Mucosa of descending colon (tissue), 3 donors: ENCODE measurements at regions not wholly inside any gene's neighbourhood (a gene's known extent, or its start where the extent isn't known, plus 50 kb on each side); places are given as distances from the start of the nearest gene placed in this dataset.

Experiments used
- ATAC-seq: fragments of 200-7000 bp; cut with Tn5 transposase; one replicate; pipeline ENCODE4 v1.9.1; 2020; ENCODE audit warnings: mild to moderate bottlenecking, moderate library complexity
- DNase-seq, 3 donors: peaks; one replicate each; pipeline ENCODE4 v3.0.0-alpha.2; 2020
- H3K36me3 ChIP-seq: fragments of 200-600 bp; one replicate; pipeline ENCODE4 v1.8.0; 2021; ENCODE audit warnings: low read depth, mild to moderate bottlenecking
- H3K4me1 ChIP-seq: fragments of 200-600 bp; one replicate; pipeline ENCODE4 v1.8.0; 2021; ENCODE audit warnings: low read depth, mild to moderate bottlenecking
- H3K4me3 ChIP-seq: fragments of 200-600 bp; one replicate; pipeline ENCODE4 v1.8.0; 2021; ENCODE audit warnings: mild to moderate bottlenecking
- H3K9me3 ChIP-seq: fragments of 200-600 bp; one replicate; pipeline ENCODE4 v1.8.0; 2021; ENCODE audit warnings: mild to moderate bottlenecking
- intact Hi-C, 2 donors: fragments of 100-400 bp; cut with DNase I in 1 of 2; cut with micrococcal nuclease in 1 of 2; formaldehyde crosslinking; loops; one replicate each; pipeline versions ENCODE4 v1.11.0 to v1.11.1; 2022; cut with DNase I, micrococcal nuclease
- TF ChIP-seq, protein P1 (sequence below): fragments of 200-600 bp; IDR thresholded peaks from one replicate; pipeline ENCODE4 v1.8.0; 2022; ENCODE audit warnings: antibody characterized with exemption, mild to moderate bottlenecking
- donor health status: DM: no; HTN: no; CAD: no; lungs with moderate emphysema.
- donor health status: DM: no; HTN: no; CAD: no.
- donor health status: DM: no; HTN: yes; CAD: no.

DNA sequence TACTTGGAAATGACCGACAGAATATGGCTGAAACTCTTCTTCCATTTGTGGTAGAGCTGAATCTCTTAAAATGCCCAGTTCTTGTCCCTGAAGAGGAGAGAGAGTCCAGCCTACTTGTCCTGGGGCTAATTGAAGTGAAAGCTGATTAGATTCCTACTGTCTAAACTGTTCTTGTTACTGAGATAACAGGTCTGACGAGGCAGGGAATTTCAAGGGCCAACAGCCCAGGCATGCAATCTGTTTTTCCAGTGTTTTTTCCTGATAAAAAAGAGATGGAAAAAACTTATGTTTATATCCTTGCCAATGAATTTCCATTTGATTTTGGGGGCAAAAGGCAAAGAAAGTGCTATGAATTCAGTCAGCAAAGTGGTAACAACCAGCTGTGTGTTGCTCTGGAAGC, 195.5 kb downstream of the ETS1 start:
- no peaks in the 10 kb centered on the region for H3K9me3 ChIP-seq
- H3K4me1 ChIP-seq = no peaks in the 10 kb centered on the region
- ATAC-seq (no peak), DNase-seq (no peak)
- TF ChIP-seq, protein P1, sequence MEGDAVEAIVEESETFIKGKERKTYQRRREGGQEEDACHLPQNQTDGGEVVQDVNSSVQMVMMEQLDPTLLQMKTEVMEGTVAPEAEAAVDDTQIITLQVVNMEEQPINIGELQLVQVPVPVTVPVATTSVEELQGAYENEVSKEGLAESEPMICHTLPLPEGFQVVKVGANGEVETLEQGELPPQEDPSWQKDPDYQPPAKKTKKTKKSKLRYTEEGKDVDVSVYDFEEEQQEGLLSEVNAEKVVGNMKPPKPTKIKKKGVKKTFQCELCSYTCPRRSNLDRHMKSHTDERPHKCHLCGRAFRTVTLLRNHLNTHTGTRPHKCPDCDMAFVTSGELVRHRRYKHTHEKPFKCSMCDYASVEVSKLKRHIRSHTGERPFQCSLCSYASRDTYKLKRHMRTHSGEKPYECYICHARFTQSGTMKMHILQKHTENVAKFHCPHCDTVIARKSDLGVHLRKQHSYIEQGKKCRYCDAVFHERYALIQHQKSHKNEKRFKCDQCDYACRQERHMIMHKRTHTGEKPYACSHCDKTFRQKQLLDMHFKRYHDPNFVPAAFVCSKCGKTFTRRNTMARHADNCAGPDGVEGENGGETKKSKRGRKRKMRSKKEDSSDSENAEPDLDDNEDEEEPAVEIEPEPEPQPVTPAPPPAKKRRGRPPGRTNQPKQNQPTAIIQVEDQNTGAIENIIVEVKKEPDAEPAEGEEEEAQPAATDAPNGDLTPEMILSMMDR = no peak
- H3K4me3 ChIP-seq = no peak overlapping the region
- intact Hi-C loops = no loop called here
- H3K36me3 ChIP-seq = no peaks in the 10 kb centered on the region

GRCh38 chr11:128390246-128390645, 197.1 kb downstream of the ETS1 start:
- TF ChIP-seq, protein P1 = no peak
- H3K4me3 ChIP-seq = no peak overlapping the region
- ATAC-seq = no peak
- H3K9me3 ChIP-seq = no peaks in the 10 kb centered on the region
- no peaks in the 10 kb centered on the region for H3K36me3 ChIP-seq
- H3K4me1 ChIP-seq = no peaks in the 10 kb centered on the region
- DNase-seq = no peak
- intact Hi-C loops = no loop called here

DNA sequence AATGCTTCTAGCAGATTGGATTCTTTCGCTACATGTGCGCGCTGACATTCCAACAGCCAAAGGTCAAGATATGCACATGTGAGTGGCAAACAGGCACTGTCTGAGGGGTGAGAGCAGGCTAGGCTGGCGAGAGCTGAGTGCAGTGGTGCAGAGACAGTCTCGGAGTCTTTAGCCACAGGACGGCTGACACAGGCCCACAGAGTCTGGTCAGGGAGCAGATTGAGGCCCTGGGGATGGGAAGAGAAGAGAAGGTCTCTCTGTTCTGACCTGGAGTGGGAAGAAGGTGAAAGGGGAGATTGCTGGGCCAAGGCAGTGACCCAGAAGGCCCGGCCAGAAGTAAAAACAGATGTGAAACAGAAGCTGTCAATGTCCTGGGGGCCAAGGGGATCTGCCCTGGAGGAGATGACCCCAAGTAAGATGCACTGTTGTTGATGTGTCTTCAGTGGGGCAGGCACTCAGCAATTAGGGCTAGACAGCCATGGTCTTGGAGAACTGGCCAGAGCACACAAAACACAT, 197.8 kb downstream of the ETS1 start:
- Histone ChIP-seq H3K9me3 (no peaks in the 10 kb centered on the region), H3K4me3 (no peak overlapping the region), H3K4me1 (no peaks in the 10 kb centered on the region), H3K36me3 (no peaks in the 10 kb centered on the region)
- no peak for ATAC-seq
- intact Hi-C loops = no loop called here
- TF ChIP-seq, protein P1 = no peak
- no peak for DNase-seq

DNA sequence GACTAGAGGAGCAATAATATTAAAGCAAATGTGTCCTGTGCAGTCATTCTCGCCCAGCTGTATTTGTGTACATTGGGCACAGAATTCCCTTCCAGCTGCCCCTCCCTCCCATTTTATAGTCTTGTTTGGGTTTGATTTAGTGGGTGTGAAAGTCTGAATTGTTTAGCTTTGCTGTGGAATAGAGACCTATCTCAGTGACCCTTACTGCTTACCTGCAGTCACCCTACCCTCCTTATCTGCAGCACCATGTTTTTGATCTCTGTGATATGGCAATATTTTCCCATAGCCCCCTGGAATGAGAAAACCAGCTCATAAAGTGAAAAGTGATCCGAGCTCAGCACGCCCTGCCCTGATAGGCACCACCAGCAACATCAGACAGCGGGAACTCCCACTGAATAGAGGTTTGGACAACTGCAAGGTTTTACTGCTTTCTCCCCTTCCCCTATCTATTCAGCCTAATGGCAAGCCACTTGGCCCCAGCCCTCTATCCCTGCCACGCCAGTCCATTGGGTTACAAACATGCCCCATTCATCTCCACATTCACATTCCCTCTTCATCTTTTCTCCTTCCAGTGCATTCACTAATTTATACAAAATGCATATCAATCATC, 199.0 kb downstream of the ETS1 start:
- TF ChIP-seq, protein P1 = no peak
- intact Hi-C loops = no loop called here
- DNase-seq (peak in 2 of 3 donors; percentile 41 to 59), ATAC-seq (peak; percentile 93)
- Histone ChIP-seq H3K4me1 (no peaks in the 10 kb centered on the region), H3K36me3 (no peaks in the 10 kb centered on the region), H3K9me3 (no peaks in the 10 kb centered on the region), H3K4me3 (no peak overlapping the region)

DNA sequence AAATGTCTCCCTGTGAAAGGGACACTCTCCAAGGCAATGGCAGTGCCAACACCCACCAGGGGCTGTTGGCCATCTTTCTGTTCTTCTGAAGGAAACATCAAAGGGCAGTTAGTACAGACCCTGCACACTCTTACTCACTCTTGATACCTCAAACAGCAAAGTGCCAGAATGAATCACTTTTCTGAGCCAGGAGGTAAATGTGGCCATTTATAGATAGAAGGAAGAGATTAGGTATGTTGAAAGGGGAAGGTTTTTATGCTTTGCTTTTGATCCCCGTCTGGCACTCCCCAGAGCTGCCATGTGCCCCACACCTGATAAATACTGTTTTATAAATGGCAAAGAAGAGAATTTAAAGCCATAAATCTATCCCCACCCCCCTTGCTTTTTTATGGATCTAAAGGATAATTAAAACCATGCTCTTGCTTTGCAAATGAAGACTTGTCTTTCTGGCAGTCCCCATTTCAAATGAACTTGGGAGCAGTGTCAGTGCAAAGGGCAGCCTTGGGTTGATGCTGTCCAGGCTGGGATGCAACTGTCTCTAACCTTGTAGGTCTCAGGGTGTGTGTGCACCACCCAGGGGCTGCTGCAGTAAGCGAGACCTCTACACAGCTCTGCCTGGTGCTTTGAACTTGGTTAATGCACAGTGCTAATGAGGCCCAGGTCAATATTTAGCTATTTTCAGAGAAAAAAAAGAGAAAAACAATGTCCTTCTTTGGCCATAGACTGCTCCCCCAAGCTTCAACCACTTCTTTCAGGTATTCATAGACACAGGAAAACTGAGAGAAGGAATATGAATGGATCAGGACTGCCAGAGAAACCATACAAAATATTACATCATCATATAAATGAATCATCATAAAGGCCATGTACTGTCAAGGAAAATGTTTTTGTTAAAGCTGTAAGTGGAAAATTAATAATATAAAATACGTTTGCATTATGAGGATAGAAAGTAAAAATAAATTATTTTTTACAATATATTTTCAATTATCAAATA, 207.5 kb downstream of the ETS1 start:
- DNase-seq (no peak), ATAC-seq (no peak)
- H3K4me3 ChIP-seq = no peak overlapping the region
- TF ChIP-seq, protein P1 = no peak
- intact Hi-C loops = no loop called here
- no peaks in the 10 kb centered on the region for H3K36me3 ChIP-seq
- H3K4me1 ChIP-seq = no peaks in the 10 kb centered on the region
- H3K9me3 ChIP-seq = no peaks in the 10 kb centered on the region
